ENCODE measurements at regions not wholly inside any gene's neighbourhood (a gene's known extent, or its start where the extent isn't known, plus 50 kb on each side); places are given as distances from the start of the nearest gene placed in this dataset.
"Not testable (repeated sequence)": the region's sequence is repeated elsewhere in the genome, so short reads cannot be mapped to it uniquely, and the experiment has no call there.

- DNase-seq (ENCODE audit: insufficient read length, low spot score) (no peak), FAIRE-seq (no peak)
These were observed 597.2 kb upstream of the CDH10 start for GRCh38 chr5:25241981-25242380.

GRCh38 chr5:25238720-25239119 is 593.9 kb upstream of the CDH10 start:
- FAIRE-seq = not testable (repeated sequence)

GRCh38 chr5:25224316-25224982 is 579.7 kb upstream of the CDH10 start:
- DNase-seq (ENCODE audit: insufficient read length, low spot score) (no peak), FAIRE-seq (no peak)

More at GRCh38 chr5:25238720-25239119, 593.9 kb upstream of the CDH10 start:
- not testable (repeated sequence) for DNase-seq (ENCODE audit: insufficient read length, low spot score)

GRCh38 chr5:25199902-25200301 is 555.1 kb upstream of the CDH10 start:
- DNase-seq (ENCODE audit: insufficient read length, low spot score); FAIRE-seq: not testable (repeated sequence)

GRCh38 chr5:25190521-25191000 is 545.8 kb upstream of the CDH10 start:
- DNase-seq (ENCODE audit: insufficient read length, low spot score) (no peak), FAIRE-seq (no peak)

- no peak for FAIRE-seq
These were observed 536.5 kb upstream of the CDH10 start for GRCh38 chr5:25181249-25181648.

GRCh38 chr5:25162616-25163015 is 517.8 kb upstream of the CDH10 start:
- DNase-seq (ENCODE audit: insufficient read length, low spot score); FAIRE-seq: not testable (repeated sequence)

More at GRCh38 chr5:25181249-25181648, 536.5 kb upstream of the CDH10 start:
- no peak for DNase-seq (ENCODE audit: insufficient read length, low spot score)

GRCh38 chr5:25160891-25161290 is 516.1 kb upstream of the CDH10 start:
- no peak for DNase-seq (ENCODE audit: insufficient read length, low spot score)
- no peak for FAIRE-seq

- DNase-seq (ENCODE audit: insufficient read length, low spot score) (no peak), FAIRE-seq (no peak)
These were observed 506.0 kb upstream of the CDH10 start for GRCh38 chr5:25150819-25151218.

GRCh38 chr5:25128606-25129005 is 483.8 kb upstream of the CDH10 start:
- no peak for DNase-seq (ENCODE audit: insufficient read length, low spot score)
- no peak for FAIRE-seq

GRCh38 chr5:25119650-25120049 is 474.9 kb upstream of the CDH10 start:
- FAIRE-seq (no peak), DNase-seq (ENCODE audit: insufficient read length, low spot score) (no peak)

GRCh38 chr5:25107853-25108252 is 463.1 kb upstream of the CDH10 start:
- DNase-seq (ENCODE audit: insufficient read length, low spot score) (no peak), FAIRE-seq (no peak)

GRCh38 chr5:25099538-25099937 is 454.8 kb upstream of the CDH10 start:
- FAIRE-seq (no peak), DNase-seq (ENCODE audit: insufficient read length, low spot score) (no peak)

- FAIRE-seq = no peak
- no peak for DNase-seq (ENCODE audit: insufficient read length, low spot score)
These were observed 450.5 kb upstream of the CDH10 start for GRCh38 chr5:25095261-25095660.

- FAIRE-seq = no peak
- DNase-seq (ENCODE audit: insufficient read length, low spot score) = no peak
These were observed 449.4 kb upstream of the CDH10 start for GRCh38 chr5:25094219-25094618.

- no peak for DNase-seq (ENCODE audit: insufficient read length, low spot score)
- FAIRE-seq = no peak
These were observed 447.1 kb upstream of the CDH10 start for GRCh38 chr5:25091921-25092320.

- no peak for FAIRE-seq
- DNase-seq (ENCODE audit: insufficient read length, low spot score) = no peak
These were observed 446.1 kb upstream of the CDH10 start for GRCh38 chr5:25090854-25091253.

GRCh38 chr5:25090275-25090674 is 445.5 kb upstream of the CDH10 start:
- FAIRE-seq (no peak), DNase-seq (ENCODE audit: insufficient read length, low spot score) (no peak)

GRCh38 chr5:25088689-25089088 is 443.9 kb upstream of the CDH10 start:
- not testable (repeated sequence) for FAIRE-seq; DNase-seq (ENCODE audit: insufficient read length, low spot score)

- FAIRE-seq = not testable (repeated sequence)
These were observed 438.5 kb upstream of the CDH10 start for GRCh38 chr5:25083261-25083660.

GRCh38 chr5:25066239-25066638 is 421.5 kb upstream of the CDH10 start:
- DNase-seq (ENCODE audit: insufficient read length, low spot score) (no peak), FAIRE-seq (no peak)

More at GRCh38 chr5:25083261-25083660, 438.5 kb upstream of the CDH10 start:
- not testable (repeated sequence) for DNase-seq (ENCODE audit: insufficient read length, low spot score)

- no peak for DNase-seq (ENCODE audit: insufficient read length, low spot score)
- no peak for FAIRE-seq
These were observed 419.5 kb upstream of the CDH10 start for GRCh38 chr5:25064306-25064705.

- no peak for FAIRE-seq
- no peak for DNase-seq (ENCODE audit: insufficient read length, low spot score)
These were observed 415.8 kb upstream of the CDH10 start for GRCh38 chr5:25060575-25060974.

All from GM19239 (cell line).